ENCODE measurements at regions not wholly inside any gene's neighbourhood (a gene's known extent, or its start where the extent isn't known, plus 50 kb on each side); places are given as distances from the start of the nearest gene placed in this dataset.
A peak's percentile ranks its signal among the peaks of the same experiment; 100 is the strongest.
"Not testable (repeated sequence)": the region's sequence is repeated elsewhere in the genome, so short reads cannot be mapped to it uniquely, and the experiment has no call there.

- H3K27ac ChIP-seq (ENCODE audit: low read length); H3K9ac ChIP-seq (ENCODE audit: low read length in 2 of 2): not testable (repeated sequence)
- H3K4me3 ChIP-seq (ENCODE audit: low read length in 2 of 2) = peak overlapping the region in 1 of 2 donors; percentile 59
Observed at GRCh38 chr11:71638801-71639519, 56.3 kb upstream of the KRTAP5-11 start.

GRCh38 chr11:71639520-71639849, 56.8 kb upstream of the KRTAP5-11 start:
- H3K36me3 ChIP-seq (ENCODE audit: control insufficient read depth in 2 of 2, insufficient read depth in 2 of 2, low read length in 2 of 2); H3K9me3 ChIP-seq (ENCODE audit: control insufficient read depth in 2 of 2, low read length in 2 of 2); H3K27me3 ChIP-seq (ENCODE audit: control insufficient read depth in 1 of 2, insufficient read depth in 2 of 2, low read length in 2 of 2); H3K27ac ChIP-seq (ENCODE audit: low read length); H3K4me1 ChIP-seq (ENCODE audit: control insufficient read depth, insufficient read depth, low read length); H3K9ac ChIP-seq (ENCODE audit: low read length in 2 of 2): not testable (repeated sequence)
- peak overlapping the region in 1 of 2 donors; percentile 59 for H3K4me3 ChIP-seq (ENCODE audit: low read length in 2 of 2)

More at GRCh38 chr11:71638801-71639519, 56.3 kb upstream of the KRTAP5-11 start:
- not testable (repeated sequence) for H3K27me3 ChIP-seq (ENCODE audit: control insufficient read depth in 1 of 2, insufficient read depth in 2 of 2, low read length in 2 of 2); H3K36me3 ChIP-seq (ENCODE audit: control insufficient read depth in 2 of 2, insufficient read depth in 2 of 2, low read length in 2 of 2); H3K9me3 ChIP-seq (ENCODE audit: control insufficient read depth in 2 of 2, low read length in 2 of 2); H3K4me1 ChIP-seq (ENCODE audit: control insufficient read depth, insufficient read depth, low read length)

GRCh38 chr11:71639916-71640315, 57.2 kb upstream of the KRTAP5-11 start:
- not testable (repeated sequence) for H3K36me3 ChIP-seq (ENCODE audit: control insufficient read depth in 2 of 2, insufficient read depth in 2 of 2, low read length in 2 of 2); H3K27ac ChIP-seq (ENCODE audit: low read length); H3K4me1 ChIP-seq (ENCODE audit: control insufficient read depth, insufficient read depth, low read length); H3K4me3 ChIP-seq (ENCODE audit: low read length in 2 of 2); H3K27me3 ChIP-seq (ENCODE audit: control insufficient read depth in 1 of 2, insufficient read depth in 2 of 2, low read length in 2 of 2); H3K9ac ChIP-seq (ENCODE audit: low read length in 2 of 2); H3K9me3 ChIP-seq (ENCODE audit: control insufficient read depth in 2 of 2, low read length in 2 of 2)

- H3K4me3 ChIP-seq (ENCODE audit: low read length in 2 of 2); H3K9ac ChIP-seq (ENCODE audit: low read length in 2 of 2); H3K9me3 ChIP-seq (ENCODE audit: control insufficient read depth in 2 of 2, low read length in 2 of 2); H3K36me3 ChIP-seq (ENCODE audit: control insufficient read depth in 2 of 2, insufficient read depth in 2 of 2, low read length in 2 of 2); H3K27me3 ChIP-seq (ENCODE audit: control insufficient read depth in 1 of 2, insufficient read depth in 2 of 2, low read length in 2 of 2); H3K27ac ChIP-seq (ENCODE audit: low read length); H3K4me1 ChIP-seq (ENCODE audit: control insufficient read depth, insufficient read depth, low read length): not testable (repeated sequence)
Observed at GRCh38 chr11:71647078-71647477, 64.4 kb upstream of the KRTAP5-11 start.

GRCh38 chr11:71652998-71653397, 70.3 kb upstream of the KRTAP5-11 start:
- not testable (repeated sequence) for H3K9ac ChIP-seq (ENCODE audit: low read length in 2 of 2); H3K4me3 ChIP-seq (ENCODE audit: low read length in 2 of 2); H3K27ac ChIP-seq (ENCODE audit: low read length); H3K27me3 ChIP-seq (ENCODE audit: control insufficient read depth in 1 of 2, insufficient read depth in 2 of 2, low read length in 2 of 2); H3K36me3 ChIP-seq (ENCODE audit: control insufficient read depth in 2 of 2, insufficient read depth in 2 of 2, low read length in 2 of 2); H3K9me3 ChIP-seq (ENCODE audit: control insufficient read depth in 2 of 2, low read length in 2 of 2); H3K4me1 ChIP-seq (ENCODE audit: control insufficient read depth, insufficient read depth, low read length)

- H3K27me3 ChIP-seq (ENCODE audit: control insufficient read depth in 1 of 2, insufficient read depth in 2 of 2, low read length in 2 of 2); H3K4me1 ChIP-seq (ENCODE audit: control insufficient read depth, insufficient read depth, low read length); H3K9me3 ChIP-seq (ENCODE audit: control insufficient read depth in 2 of 2, low read length in 2 of 2); H3K4me3 ChIP-seq (ENCODE audit: low read length in 2 of 2); H3K27ac ChIP-seq (ENCODE audit: low read length); H3K9ac ChIP-seq (ENCODE audit: low read length in 2 of 2); H3K36me3 ChIP-seq (ENCODE audit: control insufficient read depth in 2 of 2, insufficient read depth in 2 of 2, low read length in 2 of 2): not testable (repeated sequence)
Observed at GRCh38 chr11:71654423-71654822, 71.7 kb upstream of the KRTAP5-11 start.

GRCh38 chr11:71655041-71655440, 72.4 kb upstream of the KRTAP5-11 start:
- H3K27me3 ChIP-seq (ENCODE audit: control insufficient read depth in 1 of 2, insufficient read depth in 2 of 2, low read length in 2 of 2); H3K4me1 ChIP-seq (ENCODE audit: control insufficient read depth, insufficient read depth, low read length); H3K9ac ChIP-seq (ENCODE audit: low read length in 2 of 2); H3K36me3 ChIP-seq (ENCODE audit: control insufficient read depth in 2 of 2, insufficient read depth in 2 of 2, low read length in 2 of 2); H3K27ac ChIP-seq (ENCODE audit: low read length); H3K9me3 ChIP-seq (ENCODE audit: control insufficient read depth in 2 of 2, low read length in 2 of 2); H3K4me3 ChIP-seq (ENCODE audit: low read length in 2 of 2): not testable (repeated sequence)

GRCh38 chr11:71656513-71656912, 73.8 kb upstream of the KRTAP5-11 start:
- H3K4me1 ChIP-seq (ENCODE audit: control insufficient read depth, insufficient read depth, low read length); H3K4me3 ChIP-seq (ENCODE audit: low read length in 2 of 2); H3K36me3 ChIP-seq (ENCODE audit: control insufficient read depth in 2 of 2, insufficient read depth in 2 of 2, low read length in 2 of 2); H3K9me3 ChIP-seq (ENCODE audit: control insufficient read depth in 2 of 2, low read length in 2 of 2); H3K27me3 ChIP-seq (ENCODE audit: control insufficient read depth in 1 of 2, insufficient read depth in 2 of 2, low read length in 2 of 2); H3K9ac ChIP-seq (ENCODE audit: low read length in 2 of 2); H3K27ac ChIP-seq (ENCODE audit: low read length): not testable (repeated sequence)

- H3K9me3 ChIP-seq (ENCODE audit: control insufficient read depth in 2 of 2, low read length in 2 of 2); H3K27me3 ChIP-seq (ENCODE audit: control insufficient read depth in 1 of 2, insufficient read depth in 2 of 2, low read length in 2 of 2); H3K4me3 ChIP-seq (ENCODE audit: low read length in 2 of 2); H3K9ac ChIP-seq (ENCODE audit: low read length in 2 of 2); H3K27ac ChIP-seq (ENCODE audit: low read length); H3K4me1 ChIP-seq (ENCODE audit: control insufficient read depth, insufficient read depth, low read length); H3K36me3 ChIP-seq (ENCODE audit: control insufficient read depth in 2 of 2, insufficient read depth in 2 of 2, low read length in 2 of 2): not testable (repeated sequence)
Observed at GRCh38 chr11:71664941-71665340, 82.3 kb upstream of the KRTAP5-11 start.

GRCh38 chr11:71698110-71698509, 115.4 kb upstream of the KRTAP5-11 start:
- not testable (repeated sequence) for H3K27me3 ChIP-seq (ENCODE audit: control insufficient read depth in 1 of 2, insufficient read depth in 2 of 2, low read length in 2 of 2); H3K9ac ChIP-seq (ENCODE audit: low read length in 2 of 2); H3K27ac ChIP-seq (ENCODE audit: low read length); H3K4me3 ChIP-seq (ENCODE audit: low read length in 2 of 2); H3K4me1 ChIP-seq (ENCODE audit: control insufficient read depth, insufficient read depth, low read length); H3K9me3 ChIP-seq (ENCODE audit: control insufficient read depth in 2 of 2, low read length in 2 of 2); H3K36me3 ChIP-seq (ENCODE audit: control insufficient read depth in 2 of 2, insufficient read depth in 2 of 2, low read length in 2 of 2)

- not testable (repeated sequence) for H3K27me3 ChIP-seq (ENCODE audit: control insufficient read depth in 1 of 2, insufficient read depth in 2 of 2, low read length in 2 of 2); H3K4me1 ChIP-seq (ENCODE audit: control insufficient read depth, insufficient read depth, low read length)
Observed at GRCh38 chr11:71698961-71699360, 116.3 kb upstream of the KRTAP5-11 start.

More at GRCh38 chr11:71698961-71699360, 116.3 kb upstream of the KRTAP5-11 start:
- H3K9me3 ChIP-seq (ENCODE audit: control insufficient read depth in 2 of 2, low read length in 2 of 2); H3K9ac ChIP-seq (ENCODE audit: low read length in 2 of 2); H3K27ac ChIP-seq (ENCODE audit: low read length); H3K4me3 ChIP-seq (ENCODE audit: low read length in 2 of 2); H3K36me3 ChIP-seq (ENCODE audit: control insufficient read depth in 2 of 2, insufficient read depth in 2 of 2, low read length in 2 of 2): not testable (repeated sequence)

All from stomach smooth muscle (tissue), 2 donors.